IMR-90 (cell line): ENCODE measurements at regions not wholly inside any gene's neighbourhood (a gene's known extent, or its start where the extent isn't known, plus 50 kb on each side); places are given as distances from the start of the nearest gene placed in this dataset.

ENCODE experiments used
- BHLHE40 ChIP-seq: fragments of 150-350 bp; IDR thresholded peaks from 2 replicates; pipeline ENCODE4 v1.6.1; 2016; ENCODE audit warnings: mild to moderate bottlenecking, low read depth, low read length
- CEBPB ChIP-seq: IDR thresholded peaks from 2 replicates; pipeline ENCODE4 v1.6.1; 2012; ENCODE audit warnings: low read depth, low read length, improper control_type of control experiment
- CTCF ChIP-seq: conservative IDR thresholded peaks from 2 replicates; pipeline ENCODE4 v1.5.1; 2012; ENCODE audit warnings: mild to moderate bottlenecking, low read depth, low read length, improper control_type of control experiment
- FOS ChIP-seq: fragments of 150-350 bp; IDR thresholded peaks from 2 replicates; pipeline ENCODE4 v1.6.1; 2016; ENCODE audit warnings: low read depth, low read length
- NFE2L2 ChIP-seq: fragments of 150-350 bp; IDR thresholded peaks from 2 replicates; pipeline ENCODE4 v1.6.1; 2016; ENCODE audit warnings: low read depth, mild to moderate bottlenecking, low read length
- POLR2A ChIP-seq: IDR thresholded peaks from 2 replicates; pipeline ENCODE4 v1.6.1; 2012; ENCODE audit warnings: mild to moderate bottlenecking, low read depth, low read length
- RAD21 ChIP-seq: IDR thresholded peaks from 2 replicates; pipeline ENCODE4 v1.6.1; 2012; ENCODE audit warnings: low read length, improper control_type of control experiment
- RCOR1 ChIP-seq: IDR thresholded peaks from 2 replicates; pipeline ENCODE4 v1.6.1; 2012; ENCODE audit warnings: mild to moderate bottlenecking, low read length, improper control_type of control experiment; ENCODE audit not compliant: insufficient replicate concordance
- RFX5 ChIP-seq: IDR thresholded peaks from 2 replicates; pipeline ENCODE4 v1.8.0; 2012; ENCODE audit warnings: low read depth, mild to moderate bottlenecking, low read length, moderate library complexity
- USF2 ChIP-seq: fragments of 150-350 bp; IDR thresholded peaks from 2 replicates; pipeline ENCODE4 v1.6.1; 2017; ENCODE audit warnings: mild to moderate bottlenecking, antibody characterized with exemption, low read length, low read depth

- TF ChIP-seq CTCF (no peak), CEBPB (no peak), POLR2A (no peak), FOS (no peak), RCOR1 (no peak), RFX5 (no peak), RAD21 (no peak), USF2 (no peak), NFE2L2 (no peak), BHLHE40 (no peak)
These were observed 396.4 kb upstream of the USP15 start for GRCh38 chr12:61863811-61864210.
